ENCODE measurements at regions not wholly inside any gene's neighbourhood (a gene's known extent, or its start where the extent isn't known, plus 50 kb on each side); places are given as distances from the start of the nearest gene placed in this dataset.
A peak's percentile ranks its signal among the peaks of the same experiment; 100 is the strongest.

DNA sequence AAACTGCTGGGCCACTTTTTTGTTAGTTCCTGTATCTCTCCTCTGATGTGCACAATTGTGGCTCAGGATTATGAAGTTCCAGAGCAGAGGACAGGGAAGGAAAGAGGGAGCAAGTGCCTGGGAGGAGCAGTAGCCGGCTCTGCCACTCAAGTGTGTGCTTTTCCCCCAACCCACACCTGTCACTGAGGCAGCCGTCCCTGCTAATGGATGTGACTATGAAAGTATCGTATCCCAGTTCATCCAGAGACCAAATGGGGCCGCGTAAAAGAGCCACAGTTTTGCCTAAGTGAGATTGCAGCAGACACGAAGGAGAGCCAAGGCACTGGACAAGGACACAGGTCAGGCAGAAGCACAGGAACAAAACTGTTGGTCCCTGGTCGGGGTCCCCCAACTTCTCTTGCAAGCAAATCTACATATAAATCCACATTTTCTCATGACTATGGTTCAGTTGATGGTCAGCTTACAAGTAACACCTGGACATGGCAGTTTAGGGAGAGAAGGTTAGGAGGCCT, 204.7 kb downstream of the RHOU start (continued):
- TF ChIP-seq PRMT3 (CRISPR knock-in tag; IDR thresholded peaks at IDR 0.05; ENCODE audit: borderline replicate concordance, low read depth) = no peak
- TF ChIP-seq PPARG (CRISPR knock-in tag; conservative IDR thresholded peaks at IDR 0.05) = no peak
- no peak for TF ChIP-seq RBM39 (IDR thresholded peaks at IDR 0.05; ENCODE audit: low read depth, low read length, poor library complexity, severe bottlenecking)

DNA sequence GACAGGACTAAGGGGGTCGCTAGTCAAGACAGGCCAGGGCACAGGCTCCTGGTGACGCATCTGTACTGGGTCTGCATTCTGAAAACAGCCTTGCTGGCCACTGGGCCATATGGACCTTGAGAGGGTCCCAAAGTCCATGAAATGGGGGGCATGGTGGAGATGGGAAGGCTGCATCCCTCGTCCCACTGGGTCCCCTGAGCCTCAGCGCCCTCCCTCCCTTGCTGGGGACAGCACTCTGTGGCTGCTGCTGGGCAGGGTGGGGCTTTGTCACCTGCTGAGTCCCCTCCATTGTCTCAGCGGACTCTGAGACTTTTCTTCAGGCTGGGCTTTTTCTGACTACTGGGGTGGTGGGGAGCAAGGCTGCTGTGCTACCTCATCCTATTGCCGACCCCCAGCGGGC, 205.2 kb downstream of the RHOU start:
- ChIA-PET CTCF (ENCODE audit: low intra/inter-chr PET ratio, low total read pairs) (no interaction called here), POLR2A (no interaction called here)
- FAIRE-seq = no peak
- H4K20me1 ChIP-seq (ENCODE audit: insufficient read depth, low read length) = no peaks in the 10 kb centered on the region
- H3K4me1 ChIP-seq (ENCODE audit: insufficient read depth, low read length) = peaks cover 77% of the 10 kb centered on the region
- peak overlapping the region; percentile 9 for H3K4me2 ChIP-seq (ENCODE audit: low read depth, low read length)
- no peak overlapping the region for H3K27ac ChIP-seq (ENCODE audit: extremely low read length, insufficient read depth, low read length)
- peak overlapping the region in 1 of 3 experiments; percentile 4; a peak in 1 of 6 replicates for H3K4me3 ChIP-seq (replicated peaks in 1 of 3; ENCODE audit: insufficient read depth in 1 of 3, low read depth in 2 of 3, low read length in 3 of 3)
- no peak overlapping the region for H2AFZ ChIP-seq (ENCODE audit: low read length)
- DNase-seq (ENCODE audit: low spot score) = no peak
- 63% methylated on average over 3 of the region's 7 CpGs for WGBS (ENCODE audit: low lambda C conversion rate)
- TF ChIP-seq KLF9 (CRISPR knock-in tag; IDR thresholded peaks at IDR 0.05; ENCODE audit: low read depth) = no peak
- no peak for TF ChIP-seq ZSCAN29 (CRISPR knock-in tag; conservative IDR thresholded peaks at IDR 0.05)
- TF ChIP-seq, protein P1, sequence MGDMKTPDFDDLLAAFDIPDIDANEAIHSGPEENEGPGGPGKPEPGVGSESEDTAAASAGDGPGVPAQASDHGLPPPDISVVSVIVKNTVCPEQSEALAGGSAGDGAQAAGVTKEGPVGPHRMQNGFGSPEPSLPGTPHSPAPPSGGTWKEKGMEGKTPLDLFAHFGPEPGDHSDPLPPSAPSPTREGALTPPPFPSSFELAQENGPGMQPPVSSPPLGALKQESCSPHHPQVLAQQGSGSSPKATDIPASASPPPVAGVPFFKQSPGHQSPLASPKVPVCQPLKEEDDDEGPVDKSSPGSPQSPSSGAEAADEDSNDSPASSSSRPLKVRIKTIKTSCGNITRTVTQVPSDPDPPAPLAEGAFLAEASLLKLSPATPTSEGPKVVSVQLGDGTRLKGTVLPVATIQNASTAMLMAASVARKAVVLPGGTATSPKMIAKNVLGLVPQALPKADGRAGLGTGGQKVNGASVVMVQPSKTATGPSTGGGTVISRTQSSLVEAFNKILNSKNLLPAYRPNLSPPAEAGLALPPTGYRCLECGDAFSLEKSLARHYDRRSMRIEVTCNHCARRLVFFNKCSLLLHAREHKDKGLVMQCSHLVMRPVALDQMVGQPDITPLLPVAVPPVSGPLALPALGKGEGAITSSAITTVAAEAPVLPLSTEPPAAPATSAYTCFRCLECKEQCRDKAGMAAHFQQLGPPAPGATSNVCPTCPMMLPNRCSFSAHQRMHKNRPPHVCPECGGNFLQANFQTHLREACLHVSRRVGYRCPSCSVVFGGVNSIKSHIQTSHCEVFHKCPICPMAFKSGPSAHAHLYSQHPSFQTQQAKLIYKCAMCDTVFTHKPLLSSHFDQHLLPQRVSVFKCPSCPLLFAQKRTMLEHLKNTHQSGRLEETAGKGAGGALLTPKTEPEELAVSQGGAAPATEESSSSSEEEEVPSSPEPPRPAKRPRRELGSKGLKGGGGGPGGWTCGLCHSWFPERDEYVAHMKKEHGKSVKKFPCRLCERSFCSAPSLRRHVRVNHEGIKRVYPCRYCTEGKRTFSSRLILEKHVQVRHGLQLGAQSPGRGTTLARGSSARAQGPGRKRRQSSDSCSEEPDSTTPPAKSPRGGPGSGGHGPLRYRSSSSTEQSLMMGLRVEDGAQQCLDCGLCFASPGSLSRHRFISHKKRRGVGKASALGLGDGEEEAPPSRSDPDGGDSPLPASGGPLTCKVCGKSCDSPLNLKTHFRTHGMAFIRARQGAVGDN (CRISPR knock-in tag; IDR thresholded peaks at IDR 0.05) = peak; percentile 27; the same call in 1 of the 2 replicates
- TF ChIP-seq KDM2A (CRISPR knock-in tag; IDR thresholded peaks at IDR 0.05; ENCODE audit: borderline replicate concordance, low read depth) = no peak
- no peak for TF ChIP-seq TAF15 (IDR thresholded peaks at IDR 0.05; ENCODE audit: low read depth, low read length, poor library complexity, severe bottlenecking)
- TF ChIP-seq SP4 (CRISPR knock-in tag; IDR thresholded peaks at IDR 0.05) = 0 out of 2 replicates have a peak, but pooled peaks have one; percentile 29
- TF ChIP-seq ZFP82 (CRISPR knock-in tag; IDR thresholded peaks at IDR 0.05; ENCODE audit: borderline replicate concordance) = no peak
- no peak for TF ChIP-seq HES4 (CRISPR knock-in tag; IDR thresholded peaks at IDR 0.05; ENCODE audit: borderline replicate concordance)
- no peaks in the 10 kb centered on the region for H3K27me3 ChIP-seq (ENCODE audit: control insufficient read depth in 1 of 2, insufficient read depth in 2 of 2, low read length in 2 of 2)
- in situ Hi-C loops (cut with HindIII; ENCODE audit: extremely low pct_ligation_motif_present, low pct_unique_long_range_greater_than_20kb) = no loop called here
- intact Hi-C loops (cut with micrococcal nuclease; ENCODE audit: unreplicated experiment) = no loop called here
- no TSS peak for BruUV-seq (replicated peaks)
- H3K9me3 ChIP-seq (ENCODE audit: low read length) = no peaks in the 10 kb centered on the region
- no peak overlapping the region for H3K9ac ChIP-seq (ENCODE audit: insufficient read depth, low read depth, low read length)
- ATAC-seq = no peak
- H3K36me3 ChIP-seq (replicated peaks in 1 of 2; ENCODE audit: control insufficient read depth in 1 of 2, insufficient read depth in 2 of 2, low read length in 2 of 2) = no peaks in the 10 kb centered on the region
- no peaks in the 10 kb centered on the region for H3K79me2 ChIP-seq (ENCODE audit: insufficient read depth, low read length)

All from HepG2 (cell line).